HG03521 (cell line): ENCODE measurements at regions not wholly inside any gene's neighbourhood (a gene's known extent, or its start where the extent isn't known, plus 50 kb on each side); places are given as distances from the start of the nearest gene placed in this dataset.

Experiments used
- ATAC-seq: cut with Tn5 transposase; IDR thresholded peaks from one replicate; pipeline ENCODE4 v1.9.1; 2021; ENCODE audit warnings: mild to moderate bottlenecking, moderate library complexity; ENCODE audit not compliant: unreplicated experiment

DNA sequence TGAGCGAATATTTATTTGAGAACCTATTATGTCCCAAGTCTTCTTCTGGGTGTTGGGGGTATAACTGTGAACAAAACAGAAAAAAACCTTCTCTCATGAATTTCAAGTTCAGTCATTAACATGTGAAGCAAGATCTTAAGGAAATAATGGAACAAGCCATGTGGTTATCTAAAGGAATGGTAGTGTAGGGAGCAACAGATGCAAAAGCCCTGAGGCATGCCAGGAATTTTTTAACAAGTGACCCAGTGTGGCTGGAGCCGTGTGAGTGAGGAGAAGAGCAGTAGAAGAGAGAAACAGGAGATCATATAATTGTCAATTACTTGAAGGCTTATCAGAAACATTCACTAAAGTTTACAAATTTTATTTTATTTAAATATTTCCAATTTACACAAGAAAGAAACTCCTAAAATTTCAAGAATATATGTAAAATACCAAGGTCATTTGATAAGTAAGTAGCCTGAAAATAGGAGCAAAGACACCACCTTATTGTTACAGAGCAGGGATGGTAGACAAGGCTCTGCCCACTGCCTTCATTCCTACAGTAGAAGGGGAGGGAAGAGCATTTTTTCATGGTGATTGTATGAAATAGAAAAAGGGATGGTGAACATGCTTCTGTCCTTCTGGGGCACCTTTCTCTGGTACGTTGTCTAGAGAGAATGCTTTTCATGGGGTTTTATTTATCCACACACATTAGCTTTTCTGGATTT is 345.1 kb downstream of the PLOD2 start:
- no peak for ATAC-seq

DNA sequence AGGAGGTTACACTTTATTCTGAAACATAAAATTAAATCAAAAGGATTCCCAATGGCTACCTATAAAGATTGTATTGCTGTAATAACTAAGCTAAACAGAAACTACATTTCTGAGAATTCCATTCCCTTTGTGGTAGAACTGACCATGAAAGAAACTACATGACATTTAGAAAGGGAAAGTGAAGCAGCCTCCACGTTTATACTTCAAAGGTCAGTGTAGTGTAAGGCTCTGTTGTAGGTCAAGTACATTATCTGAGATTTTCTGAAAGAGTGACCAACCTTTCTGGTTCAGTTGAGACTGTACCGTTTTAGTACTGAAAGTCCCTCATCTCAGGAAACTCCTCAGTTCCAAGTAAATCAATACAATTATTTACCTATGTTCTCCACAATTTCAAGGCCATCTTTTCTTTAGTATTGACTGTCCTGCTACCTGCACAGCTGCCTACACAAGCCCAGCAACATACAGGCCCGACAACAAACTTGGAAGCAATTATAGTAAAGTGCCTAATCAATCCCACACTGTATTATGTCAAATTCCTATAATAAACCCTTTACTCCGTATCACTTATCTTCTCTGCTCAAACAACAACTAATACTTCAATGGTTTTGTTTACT is 343.0 kb downstream of the PLOD2 start:
- ATAC-seq: no peak

DNA sequence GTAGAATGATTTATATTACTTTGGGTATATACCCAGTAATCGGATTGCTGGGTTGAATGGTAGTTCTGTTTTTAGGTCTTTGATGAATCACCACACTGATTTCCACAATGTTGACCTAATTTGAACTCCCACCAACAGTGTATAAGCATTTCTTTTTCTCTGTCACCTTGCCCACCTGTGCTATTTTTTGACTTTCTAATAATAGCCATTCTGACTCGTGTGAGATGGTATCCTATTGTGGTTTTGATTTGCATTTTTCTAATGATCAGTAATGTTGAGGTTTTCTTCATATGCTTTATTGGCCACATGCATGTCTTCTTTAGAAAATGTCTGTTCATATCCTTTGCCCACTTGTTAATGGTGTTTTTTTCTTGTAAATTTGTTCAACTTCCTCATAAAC is 340.8 kb downstream of the PLOD2 start:
- ATAC-seq: no peak

DNA sequence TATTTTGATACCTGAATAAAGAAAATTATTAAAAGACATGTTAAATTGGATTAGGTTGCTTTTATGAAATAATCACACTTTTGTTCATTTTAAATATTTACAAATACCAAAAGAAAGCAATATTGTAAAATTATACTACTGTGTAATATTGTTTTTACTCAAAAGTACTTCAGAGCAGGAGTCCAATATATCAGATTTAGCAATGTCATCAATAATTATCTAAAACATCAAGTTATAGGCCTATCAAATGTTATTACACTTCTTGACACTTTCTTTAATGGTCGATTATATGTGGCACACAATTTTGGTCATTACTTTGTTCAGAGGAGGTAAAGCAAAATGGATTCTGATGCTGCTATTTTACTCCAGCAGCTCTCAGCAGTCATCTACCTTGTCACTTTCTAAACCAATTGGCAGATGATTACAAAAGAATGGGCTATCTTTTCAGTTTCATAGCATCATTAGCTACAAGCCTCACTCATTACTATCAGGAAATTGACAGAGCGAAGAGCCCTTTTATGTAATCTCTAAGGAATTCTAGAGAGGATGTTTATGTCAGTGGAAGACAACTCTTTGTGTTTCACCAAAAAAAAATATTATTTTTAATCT is 318.6 kb downstream of the PLOD2 start:
- ATAC-seq: no peak

DNA sequence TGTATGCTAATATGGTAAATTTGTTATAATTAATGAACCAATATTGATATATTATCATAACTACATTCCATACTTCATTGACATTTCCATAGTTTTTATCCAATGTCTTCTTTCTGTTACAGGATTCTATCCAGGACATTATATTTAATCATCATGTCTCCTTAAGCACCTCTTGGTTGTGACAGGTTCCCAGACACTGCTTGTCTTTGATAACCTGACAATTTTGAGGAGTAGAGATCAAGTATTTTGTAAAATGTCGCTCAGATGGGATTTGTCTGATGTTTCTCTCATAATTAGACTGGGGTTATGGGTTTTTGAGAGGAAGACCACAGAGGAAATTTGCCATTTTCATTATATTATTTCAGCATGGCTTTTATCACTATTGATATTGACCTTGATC is 317.4 kb downstream of the PLOD2 start:
- no peak for ATAC-seq

DNA sequence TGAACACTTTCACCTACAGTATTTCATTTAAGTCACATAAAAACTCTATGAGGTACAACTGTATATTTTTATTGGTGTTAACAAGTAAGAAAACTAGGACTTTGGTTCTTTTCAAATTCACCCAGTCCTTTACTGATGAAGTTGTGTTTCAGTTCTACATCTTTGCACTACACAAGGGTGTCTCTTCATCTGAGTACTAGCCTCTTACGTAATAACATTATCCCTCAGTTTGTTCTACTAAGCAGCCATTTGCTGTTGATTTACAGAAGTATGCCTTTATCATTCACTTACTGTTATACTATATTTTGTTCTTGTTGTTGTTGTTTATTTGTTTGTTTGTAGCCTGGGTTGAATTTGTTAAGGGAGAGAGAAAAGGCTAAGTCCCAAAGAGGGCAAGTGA is 311.9 kb downstream of the PLOD2 start:
- no peak for ATAC-seq

DNA sequence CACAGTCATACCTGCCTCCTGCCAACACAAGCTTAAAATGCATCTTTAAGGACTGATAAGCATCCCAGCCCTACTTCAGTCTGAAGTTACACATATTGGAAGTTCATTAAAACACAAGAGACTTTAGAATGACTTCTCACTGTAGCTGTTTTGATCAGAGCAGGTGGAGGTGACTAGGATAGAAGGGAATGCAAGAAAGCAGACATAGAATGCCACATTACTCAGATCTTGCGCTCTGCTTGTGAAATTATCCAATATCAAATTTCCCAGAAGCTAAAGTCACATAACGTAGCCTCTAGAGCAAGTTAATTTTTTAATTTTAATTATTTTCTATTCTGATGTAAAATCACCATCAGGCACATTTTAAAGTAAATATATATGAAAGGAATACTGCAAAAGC is 306.5 kb downstream of the PLOD2 start:
- ATAC-seq: no peak

DNA sequence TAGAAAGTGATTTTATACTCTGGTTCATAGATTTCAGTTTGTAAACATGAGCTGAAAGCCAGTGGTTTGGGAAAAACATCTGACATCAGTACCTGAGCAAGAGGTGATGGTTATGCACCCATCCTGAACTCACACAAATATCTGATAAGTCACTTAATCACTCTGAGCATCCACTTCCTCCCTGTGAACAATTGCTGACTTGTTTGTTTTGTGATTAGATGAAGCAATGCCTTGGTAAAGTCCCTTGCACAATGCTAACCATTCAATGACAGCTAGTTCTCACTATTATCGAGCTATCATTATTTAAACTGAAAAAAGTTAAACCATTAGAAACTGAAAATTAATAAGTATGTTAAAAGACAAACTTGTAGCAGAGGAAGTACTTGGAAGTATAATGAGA is 303.0 kb downstream of the PLOD2 start:
- no peak for ATAC-seq

DNA sequence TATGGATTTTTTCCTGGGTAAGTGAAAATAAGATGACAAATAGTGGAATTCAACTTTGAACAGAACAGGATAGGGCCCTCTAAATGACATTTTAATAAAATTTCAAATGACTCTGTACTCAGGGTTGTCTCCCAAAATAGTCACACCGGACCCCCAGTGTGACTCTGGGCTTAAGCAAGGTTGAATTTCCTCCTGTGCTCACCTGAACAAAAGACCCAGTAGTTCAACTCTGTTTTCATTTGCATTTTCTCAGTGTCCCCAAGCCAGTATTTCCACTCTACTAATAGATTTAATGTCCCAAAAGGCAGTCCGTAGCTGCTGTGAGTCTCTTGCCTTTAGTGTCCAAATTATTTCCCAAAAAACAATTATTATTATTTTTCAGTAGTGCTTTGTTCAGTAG is 296.6 kb downstream of the PLOD2 start:
- no peak for ATAC-seq

DNA sequence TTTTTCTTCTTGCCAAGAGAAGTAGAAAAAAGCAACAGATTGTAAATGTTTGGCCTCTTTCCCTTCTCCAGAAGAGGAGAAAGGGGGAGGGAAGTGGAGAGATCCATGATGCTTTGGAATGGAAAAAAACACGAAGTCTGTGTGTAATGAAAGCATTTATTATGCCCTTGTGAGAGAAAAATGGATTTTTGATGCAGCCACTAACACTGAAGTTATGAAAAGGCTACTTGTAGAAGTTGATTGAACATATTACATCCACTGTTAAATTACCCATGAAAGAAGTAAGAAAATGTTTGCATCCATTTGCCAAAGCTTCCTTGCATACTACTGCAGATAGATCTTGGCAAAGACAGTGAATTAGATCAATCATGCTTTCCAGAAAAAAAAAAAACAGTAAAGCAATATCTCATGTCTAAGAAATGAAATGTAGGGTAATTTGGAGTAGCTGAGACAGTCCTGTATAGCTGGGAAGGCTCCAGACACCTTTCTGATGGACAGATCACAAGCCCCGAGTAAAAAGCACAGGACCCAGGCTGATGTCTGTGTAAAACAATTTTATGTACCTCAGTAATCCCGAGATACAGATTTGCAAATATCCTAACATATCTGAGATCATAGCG is 295.5 kb downstream of the PLOD2 start:
- ATAC-seq: no peak

DNA sequence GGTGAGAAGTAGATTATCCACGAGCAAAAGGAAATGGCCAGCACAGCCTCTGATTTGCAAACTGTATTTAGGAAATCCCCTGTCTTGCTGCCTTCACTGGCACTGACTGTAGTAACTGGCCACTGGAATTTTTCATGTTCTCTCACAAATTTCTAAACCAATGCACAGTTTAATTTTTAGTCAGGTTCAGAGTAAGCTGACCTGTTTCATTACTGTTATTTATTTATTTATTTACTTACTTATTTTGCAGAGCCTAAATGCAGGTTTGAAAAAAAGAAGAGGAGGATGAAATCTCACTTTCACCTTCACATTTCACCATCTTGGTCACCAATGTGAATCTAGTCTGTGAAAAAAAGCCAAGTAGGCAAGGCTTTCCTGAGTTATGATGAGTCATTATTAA is 291.0 kb downstream of the PLOD2 start:
- no peak for ATAC-seq

DNA sequence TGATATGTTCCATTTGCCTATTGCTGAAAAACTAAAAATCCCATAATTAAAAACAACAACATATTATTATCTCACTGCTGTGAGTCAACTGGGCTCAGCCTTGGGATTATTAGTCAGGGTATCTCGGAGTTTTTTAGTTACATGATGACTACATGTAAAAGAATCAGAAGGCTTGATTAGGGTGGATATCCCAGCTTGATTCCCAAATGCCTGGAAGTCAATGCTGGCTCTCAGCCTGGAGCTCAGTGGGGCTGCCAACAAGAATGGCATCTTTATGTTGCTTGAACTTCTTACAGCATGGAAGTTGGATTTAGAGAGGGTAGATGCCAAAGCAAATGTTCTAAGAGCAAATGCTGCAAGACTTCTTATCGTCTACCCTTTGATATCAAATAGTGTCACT is 278.5 kb downstream of the PLOD2 start:
- ATAC-seq: no peak

DNA sequence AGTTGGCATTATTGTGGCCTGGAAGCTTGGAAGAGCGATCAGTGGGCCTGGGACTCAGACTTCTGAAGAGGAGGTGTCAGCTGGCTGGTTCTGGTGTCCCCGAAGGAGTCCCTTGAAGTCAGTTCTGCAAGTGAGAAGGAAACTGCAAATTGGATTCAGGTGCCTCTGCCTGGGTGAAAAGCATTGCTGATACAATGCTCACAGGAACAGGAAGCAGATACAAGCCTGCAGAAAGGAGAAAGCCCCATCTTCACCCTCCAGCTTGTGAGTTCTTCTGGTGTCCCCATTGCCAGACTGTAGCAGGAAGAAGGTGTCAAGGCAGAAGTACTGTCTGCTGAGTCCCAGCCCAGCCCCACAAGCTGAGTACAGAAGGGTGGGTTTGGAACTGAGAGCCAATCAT is 271.3 kb downstream of the PLOD2 start:
- no peak for ATAC-seq

DNA sequence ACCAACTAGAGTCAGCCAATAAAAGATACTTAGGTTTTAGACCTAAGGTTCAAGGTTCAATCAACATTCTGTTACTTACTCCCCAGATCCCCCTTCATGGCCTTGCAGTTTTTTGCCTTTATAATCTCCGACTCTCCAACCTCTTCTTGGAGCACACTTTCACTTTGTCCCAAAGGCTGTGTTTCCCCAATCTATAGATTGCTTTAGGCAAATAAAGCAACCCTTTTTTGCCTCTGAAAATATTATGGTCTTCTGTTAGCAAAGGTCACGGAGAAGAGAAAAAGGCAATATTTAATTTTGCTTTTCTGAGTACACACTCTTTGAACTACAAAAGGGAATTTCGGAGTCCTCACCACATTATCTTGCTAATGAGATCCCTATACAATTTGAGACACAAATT is 268.1 kb downstream of the PLOD2 start:
- ATAC-seq: no peak

DNA sequence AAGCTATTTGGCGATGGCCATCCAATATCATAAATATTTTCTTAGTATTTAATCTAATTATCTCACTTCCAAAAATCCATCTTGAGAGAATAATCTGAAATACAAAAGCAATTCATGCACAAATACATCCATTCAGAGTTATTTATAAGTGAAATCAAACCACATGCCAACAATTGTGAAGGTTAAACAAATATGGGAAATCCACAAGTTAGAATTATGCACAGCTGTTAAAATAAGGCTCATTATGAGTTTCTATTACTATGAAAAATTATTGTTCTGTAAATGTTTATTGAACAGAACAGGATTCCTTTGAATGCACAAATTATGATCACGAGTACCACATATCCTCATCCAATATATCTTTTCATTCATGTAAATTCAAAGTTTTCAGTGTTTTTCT is 267.7 kb downstream of the PLOD2 start:
- ATAC-seq: no peak

DNA sequence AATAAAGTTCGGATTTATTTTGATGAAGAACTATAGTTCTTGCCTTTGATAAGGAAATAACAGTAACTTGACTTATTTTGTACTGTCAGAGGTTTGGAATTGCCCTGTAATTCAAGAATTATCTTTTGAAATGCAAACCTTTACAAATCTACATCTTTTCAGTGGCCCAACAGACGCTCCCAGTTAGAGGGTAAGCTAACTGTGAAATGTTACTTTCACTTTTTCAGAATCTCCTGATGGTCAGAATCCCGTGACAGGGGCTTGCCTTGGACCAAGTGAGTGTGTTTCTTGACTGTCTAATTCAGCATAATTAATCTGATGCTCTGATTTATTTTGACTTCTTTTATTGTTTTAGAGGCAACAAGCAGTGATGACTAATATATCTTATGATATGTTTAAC is 262.5 kb downstream of the PLOD2 start:
- no peak for ATAC-seq

DNA sequence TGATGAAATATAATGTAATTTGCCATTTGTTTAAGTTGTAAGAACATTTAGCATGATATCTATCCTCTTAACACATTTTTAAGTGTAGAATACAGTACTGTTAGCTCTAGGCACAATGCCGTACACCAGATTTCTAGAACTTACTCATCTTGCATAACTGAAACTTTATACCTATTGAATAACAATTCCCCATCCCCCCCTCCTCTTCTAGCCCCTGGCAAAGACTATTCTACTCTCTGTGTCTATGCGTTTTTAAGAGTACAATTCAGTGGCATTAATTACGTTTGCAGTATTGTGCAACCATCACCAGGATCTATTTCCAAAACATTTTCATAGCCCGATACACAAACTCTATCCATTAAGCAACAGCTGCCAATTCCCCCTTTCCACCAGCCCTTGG is 261.7 kb downstream of the PLOD2 start:
- ATAC-seq: no peak

DNA sequence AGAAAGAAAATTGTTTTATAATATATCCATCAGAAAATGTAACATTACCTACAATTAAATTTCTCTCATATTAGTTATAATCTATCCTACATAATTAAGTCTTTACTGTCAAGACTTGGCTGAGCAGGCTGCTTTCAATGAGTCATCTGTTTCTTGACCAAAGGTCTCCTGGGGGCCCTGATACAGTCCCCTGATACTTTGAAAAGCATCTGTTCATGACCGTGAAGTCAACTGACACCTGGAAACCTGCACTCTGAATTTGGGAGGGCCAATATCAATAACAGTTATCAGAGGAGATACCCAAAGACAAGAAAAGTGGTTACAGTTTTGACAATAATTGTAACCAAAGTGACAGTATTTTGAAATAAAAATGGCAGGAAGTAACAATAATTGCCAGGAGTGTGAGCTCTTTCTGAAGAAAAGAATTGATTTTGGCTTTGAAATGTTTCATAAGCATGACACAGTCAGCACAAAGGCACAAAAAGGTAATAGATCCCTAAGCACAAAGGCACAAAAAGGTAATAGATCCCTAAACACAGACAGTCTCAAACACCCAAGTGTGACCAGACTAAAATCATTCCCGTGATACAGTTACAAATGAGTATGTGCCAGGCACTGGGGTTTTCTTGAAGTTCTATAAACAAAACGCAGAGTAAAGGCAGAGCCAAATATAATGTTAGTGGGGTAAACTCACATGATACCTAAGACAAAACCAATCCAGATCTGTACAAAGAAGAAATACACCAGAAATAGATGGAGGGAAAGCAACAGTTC is 260.7 kb downstream of the PLOD2 start:
- ATAC-seq: peak; percentile 60

DNA sequence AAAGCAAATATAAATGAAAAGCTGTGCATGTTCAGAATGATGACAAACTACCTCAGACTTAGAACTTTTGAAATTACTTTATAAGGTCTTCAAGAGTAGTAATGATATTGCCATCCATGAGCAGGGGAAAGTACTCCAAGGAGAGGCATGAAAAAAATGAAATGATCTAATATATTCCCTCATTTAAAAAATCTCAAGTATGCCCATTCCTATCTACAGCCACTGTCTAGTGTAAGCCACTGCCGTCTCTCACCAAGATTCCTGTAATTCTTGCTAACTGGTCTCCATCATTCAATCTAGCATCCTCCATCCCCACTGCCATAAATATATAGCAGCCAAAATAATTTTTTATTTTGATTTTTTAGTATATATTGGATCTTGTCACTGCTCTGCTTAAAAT is 258.8 kb downstream of the PLOD2 start:
- no peak for ATAC-seq

DNA sequence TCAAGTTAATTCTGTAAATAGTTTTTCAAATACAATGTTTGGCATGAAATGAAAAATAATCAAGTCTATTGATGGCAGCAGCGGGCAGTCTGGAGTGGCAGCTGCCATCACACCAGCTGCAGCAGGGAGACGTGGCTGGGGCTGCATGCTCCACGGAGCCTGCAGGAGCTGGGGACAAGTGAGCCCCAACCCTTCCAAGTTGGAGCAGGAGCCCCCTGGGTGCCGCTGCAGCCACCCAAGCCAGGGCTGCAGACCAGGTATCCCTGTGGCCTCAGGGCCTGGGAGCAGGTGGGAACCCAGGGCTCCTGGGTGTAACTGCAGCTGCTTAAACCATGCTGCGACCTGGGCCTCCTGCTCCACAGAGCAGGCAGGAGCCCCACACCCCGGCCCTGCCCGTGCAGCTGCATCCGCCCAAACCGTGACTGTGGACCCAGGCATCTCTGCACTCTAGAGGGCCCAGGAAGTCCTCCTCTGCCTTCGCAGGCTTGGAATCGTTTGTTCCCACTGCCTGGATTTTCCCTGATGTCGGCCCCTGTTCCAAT is 257.4 kb downstream of the PLOD2 start:
- ATAC-seq: no peak

DNA sequence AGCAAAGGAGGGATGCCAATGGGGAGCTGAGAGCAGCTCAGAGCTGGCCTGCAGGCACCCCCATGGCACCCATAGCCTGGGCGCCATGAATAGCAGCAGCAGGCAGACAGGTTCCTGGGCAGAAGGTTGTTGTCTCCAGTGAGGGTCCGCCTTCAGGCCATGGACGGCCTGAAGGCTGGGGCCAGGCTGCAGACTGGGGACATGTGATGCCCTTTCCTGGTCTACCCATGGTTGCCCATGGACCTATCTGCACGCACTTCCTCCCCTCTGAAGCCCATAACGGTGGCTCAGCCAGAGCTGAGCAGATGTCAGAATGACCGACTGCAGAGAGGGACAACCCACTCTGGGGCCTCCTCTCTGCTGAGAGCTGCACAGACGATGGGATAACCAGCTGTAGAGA is 256.8 kb downstream of the PLOD2 start:
- no peak for ATAC-seq
